ENCODE measurements at regions not wholly inside any gene's neighbourhood (a gene's known extent, or its start where the extent isn't known, plus 50 kb on each side); places are given as distances from the start of the nearest gene placed in this dataset.

DNA sequence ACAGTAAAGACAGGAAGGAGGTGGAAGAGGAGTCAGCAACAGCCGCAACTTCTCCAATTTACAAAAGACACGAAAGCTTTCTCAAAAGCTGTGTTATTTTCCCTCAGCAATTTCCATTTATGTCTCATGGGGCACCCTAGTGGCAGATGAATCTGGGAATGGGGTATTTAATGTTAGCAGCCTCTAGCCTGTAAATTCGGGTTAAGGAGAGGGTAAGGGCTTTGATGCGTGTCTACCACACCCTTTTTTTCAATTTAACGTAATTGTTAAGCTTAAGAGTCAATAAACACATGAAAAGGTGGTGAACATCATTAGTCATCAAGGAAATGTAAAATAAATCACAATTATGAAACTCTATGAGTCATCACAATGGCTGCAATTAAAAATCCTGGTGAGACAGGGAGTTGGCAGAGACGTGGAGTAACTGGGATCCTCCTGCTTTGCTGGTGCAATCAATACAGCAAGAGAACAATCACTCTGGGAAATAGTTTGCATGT lies 986.4 kb downstream of the AACS start:
- Histone ChIP-seq H3K4me3 (no peak overlapping the region), H3K9me3 (no peaks in the 10 kb centered on the region), H3K4me1 (no peaks in the 10 kb centered on the region), H3K27ac (no peak overlapping the region), H3K36me3 (no peaks in the 10 kb centered on the region), H3K27me3 (no peaks in the 10 kb centered on the region)
- no peak for TF ChIP-seq CTCF (IDR thresholded peaks at IDR 0.05)
- intact Hi-C loops (cut with DNase I) = no loop called here
- ATAC-seq (no peak), DNase-seq (no peak)

DNA sequence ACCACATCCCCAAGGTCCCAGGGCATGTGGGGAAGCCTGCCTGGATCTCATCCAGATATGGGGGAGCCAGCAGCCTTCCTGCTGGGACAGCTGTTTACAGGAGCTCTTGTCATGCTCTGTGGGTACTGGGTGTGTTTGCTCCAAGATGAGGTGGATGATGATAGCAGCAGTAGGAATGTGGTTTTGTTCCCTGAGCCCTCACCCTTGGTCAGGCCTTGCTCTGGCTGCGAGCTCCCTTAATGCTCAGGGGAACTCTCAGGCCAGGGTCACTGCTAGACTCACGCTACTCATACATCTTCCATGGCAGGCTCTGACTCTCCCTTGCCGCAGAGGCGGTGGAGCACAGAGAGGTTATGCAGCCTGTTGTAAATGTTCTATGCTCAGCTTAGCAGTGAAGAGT lies 990.3 kb downstream of the AACS start:
- Histone ChIP-seq H3K9me3 (no peaks in the 10 kb centered on the region), H3K4me3 (no peak overlapping the region), H3K36me3 (no peaks in the 10 kb centered on the region), H3K4me1 (no peaks in the 10 kb centered on the region), H3K27ac (no peak overlapping the region), H3K27me3 (no peaks in the 10 kb centered on the region)
- no peak for TF ChIP-seq CTCF (IDR thresholded peaks at IDR 0.05)
- DNase-seq (no peak), ATAC-seq (no peak)
- intact Hi-C loops (cut with DNase I) = no loop called here

DNA sequence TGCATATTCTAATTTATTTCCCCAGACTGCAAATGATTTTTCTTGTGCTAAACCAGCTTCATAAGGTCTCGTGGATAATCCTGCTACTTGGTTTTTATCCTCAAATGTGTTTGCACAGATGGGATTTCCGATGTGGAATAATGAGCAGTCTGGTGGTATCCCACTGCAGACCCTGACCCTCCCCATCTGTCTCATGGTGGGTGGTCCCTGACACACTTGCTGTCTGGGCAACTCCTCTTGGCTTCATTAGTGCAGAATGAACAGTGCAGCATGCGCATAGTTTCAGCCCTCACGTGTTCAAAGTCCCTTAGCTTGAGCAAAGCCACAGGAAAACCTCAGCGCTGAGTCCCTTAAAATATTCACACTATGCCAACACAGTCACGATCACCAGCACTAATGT lies 996.5 kb downstream of the AACS start:
- Histone ChIP-seq H3K27me3 (no peaks in the 10 kb centered on the region), H3K4me3 (no peak overlapping the region), H3K27ac (no peak overlapping the region), H3K9me3 (no peaks in the 10 kb centered on the region), H3K4me1 (no peaks in the 10 kb centered on the region), H3K36me3 (no peaks in the 10 kb centered on the region)
- intact Hi-C loops (cut with DNase I) = no loop called here
- DNase-seq = no peak
- no peak for TF ChIP-seq CTCF (IDR thresholded peaks at IDR 0.05)
- no peak for ATAC-seq

DNA sequence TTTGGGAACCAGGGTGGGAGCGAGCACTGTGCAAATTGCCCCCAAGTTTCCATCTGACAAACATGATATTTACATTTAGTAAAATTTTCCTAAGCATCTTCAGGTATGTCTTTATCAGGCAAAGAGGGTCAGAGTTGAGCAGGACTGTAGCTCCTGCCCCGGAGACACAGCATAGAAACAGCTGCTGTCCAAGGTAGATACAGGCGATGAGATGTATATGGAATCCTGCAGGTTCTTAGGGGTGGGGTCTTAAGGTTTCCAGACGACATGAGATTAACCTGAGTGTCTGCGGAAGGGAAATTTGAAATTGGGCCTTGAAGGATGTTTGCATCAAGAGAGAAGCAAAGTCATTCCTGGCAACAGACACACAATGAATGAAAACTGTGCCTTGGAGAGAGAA lies 998.8 kb downstream of the AACS start:
- ATAC-seq = no peak

GRCh38 chr12:126067626-126068329 lies 1002.5 kb downstream of the AACS start:
- intact Hi-C loops (cut with DNase I) = no loop called here
- no peak for DNase-seq
- no peak for ATAC-seq
- Histone ChIP-seq H3K27ac (no peak overlapping the region), H3K4me1 (no peaks in the 10 kb centered on the region), H3K9me3 (no peaks in the 10 kb centered on the region), H3K36me3 (no peaks in the 10 kb centered on the region), H3K4me3 (no peak overlapping the region), H3K27me3 (no peaks in the 10 kb centered on the region)
- TF ChIP-seq CTCF (IDR thresholded peaks at IDR 0.05) = no peak

More for the DNA sequence above, 998.8 kb downstream of the AACS start:
- H3K36me3 ChIP-seq = no peaks in the 10 kb centered on the region
- no peaks in the 10 kb centered on the region for H3K4me1 ChIP-seq
- H3K4me3 ChIP-seq = no peak overlapping the region
- H3K27me3 ChIP-seq = no peaks in the 10 kb centered on the region
- DNase-seq = no peak
- TF ChIP-seq CTCF (IDR thresholded peaks at IDR 0.05) = no peak
- H3K9me3 ChIP-seq = no peaks in the 10 kb centered on the region
- no peak overlapping the region for H3K27ac ChIP-seq
- intact Hi-C loops (cut with DNase I) = no loop called here

Data from upper lobe of right lung (tissue), 1 donor.